T-helper 2 cell treated with Interferon-gamma antibody and Interleukin-4, amounts not matched to agents 5 μg/mL and 100 μg/mL, for 36 hours (primary cell): ENCODE measurements at regions not wholly inside any gene's neighbourhood (a gene's known extent, or its start where the extent isn't known, plus 50 kb on each side); places are given as distances from the start of the nearest gene placed in this dataset.
"Not testable (repeated sequence)": the region's sequence is repeated elsewhere in the genome, so short reads cannot be mapped to it uniquely, and the experiment has no call there.

Source experiments
- DNase-seq: peaks from one replicate; pipeline ENCODE4 v3.0.0; 2021; ENCODE audit warnings: low spot score
- H3K27ac Mint-ChIP-seq: one replicate; pipeline ENCODE4 v1.8.0; 2021; ENCODE audit warnings: mild to moderate bottlenecking, mixed read lengths
- H3K27me3 Mint-ChIP-seq: one replicate; pipeline ENCODE4 v1.8.0; 2021; ENCODE audit warnings: low read depth, mixed read lengths
- H3K36me3 Mint-ChIP-seq: one replicate; pipeline ENCODE4 v1.8.0; 2021; ENCODE audit warnings: low read depth, mixed read lengths
- H3K4me1 Mint-ChIP-seq: one replicate; pipeline ENCODE4 v1.8.0; 2021; ENCODE audit warnings: low read depth, mixed read lengths
- H3K4me3 Mint-ChIP-seq: one replicate; pipeline ENCODE4 v1.8.0; 2022; ENCODE audit warnings: mild to moderate bottlenecking, moderate library complexity, mixed read lengths
- H3K9me3 Mint-ChIP-seq: one replicate; pipeline ENCODE4 v1.8.0; 2021; ENCODE audit warnings: mixed read lengths

GRCh38 chr9:2536511-2536910 is 85.1 kb upstream of the VLDLR start:
- Mint-ChIP-seq H3K27ac (no peak overlapping the region), H3K4me3 (no peak overlapping the region)
- DNase-seq = no peak

GRCh38 chr9:2545881-2546490 is 75.6 kb upstream of the VLDLR start:
- H3K4me3 Mint-ChIP-seq = no peak overlapping the region
- no peak overlapping the region for H3K27ac Mint-ChIP-seq
- DNase-seq = no peak
- H3K4me1 Mint-ChIP-seq = no peaks in the 10 kb centered on the region
- no peaks in the 10 kb centered on the region for H3K27me3 Mint-ChIP-seq
- H3K36me3 Mint-ChIP-seq = no peaks in the 10 kb centered on the region
- H3K9me3 Mint-ChIP-seq = peaks cover 7% of the 10 kb centered on the region

More at GRCh38 chr9:2536511-2536910, 85.1 kb upstream of the VLDLR start:
- H3K9me3 Mint-ChIP-seq = no peaks in the 10 kb centered on the region
- H3K27me3 Mint-ChIP-seq = no peaks in the 10 kb centered on the region
- no peaks in the 10 kb centered on the region for H3K4me1 Mint-ChIP-seq
- no peaks in the 10 kb centered on the region for H3K36me3 Mint-ChIP-seq

GRCh38 chr9:2555899-2556600 is 65.5 kb upstream of the VLDLR start:
- not testable (repeated sequence) for DNase-seq, H3K27me3 Mint-ChIP-seq, H3K4me1 Mint-ChIP-seq, H3K4me3 Mint-ChIP-seq, H3K27ac Mint-ChIP-seq, H3K36me3 Mint-ChIP-seq
- H3K9me3 Mint-ChIP-seq = peaks cover 16% of the 10 kb centered on the region

GRCh38 chr9:2557693-2558092 is 63.9 kb upstream of the VLDLR start:
- Mint-ChIP-seq H3K9me3 (peaks cover 16% of the 10 kb centered on the region), H3K4me3 (no peak overlapping the region), H3K27me3 (no peaks in the 10 kb centered on the region), H3K27ac (no peak overlapping the region), H3K36me3 (no peaks in the 10 kb centered on the region), H3K4me1 (no peaks in the 10 kb centered on the region)
- DNase-seq = no peak

GRCh38 chr9:2559192-2560152 is 62.1 kb upstream of the VLDLR start:
- no peak overlapping the region for H3K27ac Mint-ChIP-seq
- H3K27me3 Mint-ChIP-seq = no peaks in the 10 kb centered on the region
- H3K4me3 Mint-ChIP-seq = no peak overlapping the region
- peaks cover 16% of the 10 kb centered on the region for H3K9me3 Mint-ChIP-seq
- H3K4me1 Mint-ChIP-seq = no peaks in the 10 kb centered on the region
- no peak for DNase-seq
- no peaks in the 10 kb centered on the region for H3K36me3 Mint-ChIP-seq

GRCh38 chr9:2560180-2560579 is 61.4 kb upstream of the VLDLR start:
- Mint-ChIP-seq H3K4me3 (no peak overlapping the region), H3K27ac (no peak overlapping the region), H3K9me3 (peaks cover 16% of the 10 kb centered on the region), H3K27me3 (no peaks in the 10 kb centered on the region), H3K4me1 (no peaks in the 10 kb centered on the region), H3K36me3 (no peaks in the 10 kb centered on the region)
- no peak for DNase-seq

- no peak overlapping the region for H3K4me3 Mint-ChIP-seq
- no peaks in the 10 kb centered on the region for H3K36me3 Mint-ChIP-seq
- H3K27ac Mint-ChIP-seq = no peak overlapping the region
- H3K9me3 Mint-ChIP-seq = no peaks in the 10 kb centered on the region
- no peak for DNase-seq
- H3K4me1 Mint-ChIP-seq = no peaks in the 10 kb centered on the region
- no peaks in the 10 kb centered on the region for H3K27me3 Mint-ChIP-seq
These were observed 55.8 kb upstream of the VLDLR start for GRCh38 chr9:2565676-2566340.

- H3K4me3 Mint-ChIP-seq = no peak overlapping the region
- no peaks in the 10 kb centered on the region for H3K4me1 Mint-ChIP-seq
- no peak for DNase-seq
- no peaks in the 10 kb centered on the region for H3K36me3 Mint-ChIP-seq
- H3K9me3 Mint-ChIP-seq = no peaks in the 10 kb centered on the region
- no peak overlapping the region for H3K27ac Mint-ChIP-seq
- H3K27me3 Mint-ChIP-seq = no peaks in the 10 kb centered on the region
These were observed 53.7 kb upstream of the VLDLR start for GRCh38 chr9:2567922-2568321.

- H3K4me3 Mint-ChIP-seq = no peak overlapping the region
- no peaks in the 10 kb centered on the region for H3K9me3 Mint-ChIP-seq
- no peaks in the 10 kb centered on the region for H3K4me1 Mint-ChIP-seq
- DNase-seq = no peak
- no peaks in the 10 kb centered on the region for H3K36me3 Mint-ChIP-seq
- H3K27ac Mint-ChIP-seq = no peak overlapping the region
- H3K27me3 Mint-ChIP-seq = peaks cover 2% of the 10 kb centered on the region
These were observed 52.9 kb upstream of the VLDLR start for GRCh38 chr9:2568689-2569088.

GRCh38 chr9:2570615-2571479 is 50.7 kb upstream of the VLDLR start:
- Mint-ChIP-seq H3K4me3 (no peak overlapping the region), H3K27me3 (peaks cover 2% of the 10 kb centered on the region), H3K9me3 (no peaks in the 10 kb centered on the region), H3K27ac (no peak overlapping the region), H3K36me3 (no peaks in the 10 kb centered on the region), H3K4me1 (no peaks in the 10 kb centered on the region)
- DNase-seq = peak; percentile 22
